GM21619 (cell line): ENCODE measurements at regions not wholly inside any gene's neighbourhood (a gene's known extent, or its start where the extent isn't known, plus 50 kb on each side); places are given as distances from the start of the nearest gene placed in this dataset.
"Not testable (repeated sequence)": the region's sequence is repeated elsewhere in the genome, so short reads cannot be mapped to it uniquely, and the experiment has no call there.

Experiments used
- ATAC-seq: cut with Tn5 transposase; IDR thresholded peaks from one replicate; pipeline ENCODE4 v1.9.1; 2021; ENCODE audit not compliant: unreplicated experiment

- ATAC-seq, result no peak
Measured at GRCh38 chr3:62926494-62926893, 51.3 kb upstream of the CADPS start.

GRCh38 chr3:62928256-62928655 is 53.0 kb upstream of the CADPS start:
- ATAC-seq, result no peak

- ATAC-seq, result no peak
Measured at GRCh38 chr3:62929771-62930170, 54.6 kb upstream of the CADPS start.

GRCh38 chr3:62935793-62936192 is 60.6 kb upstream of the CADPS start:
- ATAC-seq, result no peak

- no peak for ATAC-seq
Measured at GRCh38 chr3:62936626-62937254, 61.5 kb upstream of the CADPS start.

- ATAC-seq, result no peak
Measured at GRCh38 chr3:62938583-62938982, 63.4 kb upstream of the CADPS start.

GRCh38 chr3:62939707-62940106 is 64.5 kb upstream of the CADPS start:
- no peak for ATAC-seq

GRCh38 chr3:62940771-62941563 is 65.8 kb upstream of the CADPS start:
- ATAC-seq, result no peak

- ATAC-seq, result no peak
Measured at GRCh38 chr3:62942227-62942626, 67.0 kb upstream of the CADPS start.

GRCh38 chr3:62942764-62943163 is 67.5 kb upstream of the CADPS start:
- ATAC-seq, result no peak

GRCh38 chr3:62948921-62949320 is 73.7 kb upstream of the CADPS start:
- no peak for ATAC-seq

- ATAC-seq, result no peak
Measured at GRCh38 chr3:62950210-62950609, 75.0 kb upstream of the CADPS start.

GRCh38 chr3:62951037-62951613 is 75.9 kb upstream of the CADPS start:
- no peak for ATAC-seq

- not testable (repeated sequence) for ATAC-seq
Measured at GRCh38 chr3:62951880-62952279, 76.7 kb upstream of the CADPS start.

GRCh38 chr3:62954580-62954979 is 79.4 kb upstream of the CADPS start:
- peak; percentile 86 for ATAC-seq

GRCh38 chr3:62955126-62955525 is 79.9 kb upstream of the CADPS start:
- no peak for ATAC-seq

- no peak for ATAC-seq
Measured at GRCh38 chr3:62956411-62956810, 81.2 kb upstream of the CADPS start.

GRCh38 chr3:62961874-62962556 is 86.8 kb upstream of the CADPS start:
- ATAC-seq, result no peak

GRCh38 chr3:62962714-62963113 is 87.5 kb upstream of the CADPS start:
- no peak for ATAC-seq

- ATAC-seq, result no peak
Measured at GRCh38 chr3:62965311-62965710, 90.1 kb upstream of the CADPS start.

GRCh38 chr3:62968128-62968527 is 92.9 kb upstream of the CADPS start:
- ATAC-seq, result no peak

GRCh38 chr3:62970648-62971047 is 95.4 kb upstream of the CADPS start:
- ATAC-seq, result no peak
